GM12878 (cell line): ENCODE measurements at regions not wholly inside any gene's neighbourhood (a gene's known extent, or its start where the extent isn't known, plus 50 kb on each side); places are given as distances from the start of the nearest gene placed in this dataset.

Experiments used
- ASH2L ChIP-seq: fragments of 300-600, 200-600 bp; sonication (generic); IDR thresholded peaks from 2 replicates; pipeline ENCODE4 v1.6.1; 2017; ENCODE audit warnings: low read depth, mild to moderate bottlenecking, borderline replicate concordance
- ATF7 ChIP-seq: fragments of 450-650 bp; IDR thresholded peaks from 2 replicates; pipeline ENCODE4 v1.6.1; 2016; ENCODE audit warnings: low read depth, mild to moderate bottlenecking
- CREM ChIP-seq: IDR thresholded peaks from 2 replicates; pipeline ENCODE4 v1.6.1; 2014; ENCODE audit warnings: antibody characterized with exemption, low read depth
- EP300 ChIP-seq, 2 experiments: fragments of 150-350 bp in 1 of 2; IDR thresholded peaks; 2 replicates each; pipeline ENCODE4 v1.6.1; 2011 to 2012; ENCODE audit warnings: low read depth in 2 of 2, low read length in 2 of 2, borderline replicate concordance in 1 of 2, improper control_type of control experiment in 1 of 2, inconsistent platforms in 1 of 2; ENCODE audit not compliant: control insufficient read depth in 1 of 2
- IRF3 ChIP-seq: fragments of 450-650 bp; IDR thresholded peaks from 2 replicates; pipeline ENCODE4 v1.6.1; 2014; ENCODE audit warnings: mild to moderate bottlenecking
- JUND ChIP-seq: IDR thresholded peaks from 2 replicates; pipeline ENCODE4 v1.6.1; 2012; ENCODE audit warnings: low read depth, mild to moderate bottlenecking, low read length, improper control_type of control experiment, moderate library complexity
- MTA3 ChIP-seq: IDR thresholded peaks from 2 replicates; pipeline ENCODE4 v1.6.1; 2012; ENCODE audit warnings: low read length, inconsistent platforms, borderline replicate concordance
- NR2F1 ChIP-seq: fragments of 450-650 bp; conservative IDR thresholded peaks from 2 replicates; pipeline ENCODE4 v1.6.1; 2017; ENCODE audit warnings: mild to moderate bottlenecking
- RUNX3 ChIP-seq: IDR thresholded peaks from 2 replicates; pipeline ENCODE4 v1.6.1; 2012; ENCODE audit warnings: low read length, inconsistent platforms
- STAT1 ChIP-seq: fragments of 450-650 bp; conservative IDR thresholded peaks from 2 replicates; pipeline ENCODE4 v1.6.1; 2014; ENCODE audit warnings: antibody characterized with exemption, mild to moderate bottlenecking
- ZBTB40 ChIP-seq: fragments of 450-650 bp; IDR thresholded peaks from 2 replicates; pipeline ENCODE4 v1.6.1; 2016; ENCODE audit warnings: mild to moderate bottlenecking, moderate library complexity, borderline replicate concordance
- TF ChIP-seq, protein P1 (sequence below): fragments of 450-650 bp; IDR thresholded peaks from 2 replicates; pipeline ENCODE4 v1.6.1; 2016; ENCODE audit warnings: mild to moderate bottlenecking
- TF ChIP-seq, protein P2 (sequence below): fragments of 450-650 bp; IDR thresholded peaks from 2 replicates; pipeline ENCODE4 v1.6.1; 2017; ENCODE audit warnings: low read depth, mild to moderate bottlenecking, moderate library complexity
- TF ChIP-seq, protein P3 (sequence below): IDR thresholded peaks from 2 replicates; pipeline ENCODE4 v1.6.1; 2011; ENCODE audit warnings: mild to moderate bottlenecking, low read depth, low read length, moderate library complexity; ENCODE audit not compliant: insufficient replicate concordance

- TF ChIP-seq EP300 (IDR thresholded peaks at IDR 0.05; ENCODE audit: borderline replicate concordance in 1 of 2, control insufficient read depth in 1 of 2, low read depth in 2 of 2, low read length in 2 of 2): no peak
- TF ChIP-seq ASH2L: no peak
- no peak for TF ChIP-seq CREM
- TF ChIP-seq, protein P1, sequence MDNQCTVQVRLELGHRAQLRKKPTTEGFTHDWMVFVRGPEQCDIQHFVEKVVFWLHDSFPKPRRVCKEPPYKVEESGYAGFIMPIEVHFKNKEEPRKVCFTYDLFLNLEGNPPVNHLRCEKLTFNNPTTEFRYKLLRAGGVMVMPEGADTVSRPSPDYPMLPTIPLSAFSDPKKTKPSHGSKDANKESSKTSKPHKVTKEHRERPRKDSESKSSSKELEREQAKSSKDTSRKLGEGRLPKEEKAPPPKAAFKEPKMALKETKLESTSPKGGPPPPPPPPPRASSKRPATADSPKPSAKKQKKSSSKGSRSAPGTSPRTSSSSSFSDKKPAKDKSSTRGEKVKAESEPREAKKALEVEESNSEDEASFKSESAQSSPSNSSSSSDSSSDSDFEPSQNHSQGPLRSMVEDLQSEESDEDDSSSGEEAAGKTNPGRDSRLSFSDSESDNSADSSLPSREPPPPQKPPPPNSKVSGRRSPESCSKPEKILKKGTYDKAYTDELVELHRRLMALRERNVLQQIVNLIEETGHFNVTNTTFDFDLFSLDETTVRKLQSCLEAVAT: no peak
- no peak for TF ChIP-seq ZBTB40
- TF ChIP-seq, protein P2, sequence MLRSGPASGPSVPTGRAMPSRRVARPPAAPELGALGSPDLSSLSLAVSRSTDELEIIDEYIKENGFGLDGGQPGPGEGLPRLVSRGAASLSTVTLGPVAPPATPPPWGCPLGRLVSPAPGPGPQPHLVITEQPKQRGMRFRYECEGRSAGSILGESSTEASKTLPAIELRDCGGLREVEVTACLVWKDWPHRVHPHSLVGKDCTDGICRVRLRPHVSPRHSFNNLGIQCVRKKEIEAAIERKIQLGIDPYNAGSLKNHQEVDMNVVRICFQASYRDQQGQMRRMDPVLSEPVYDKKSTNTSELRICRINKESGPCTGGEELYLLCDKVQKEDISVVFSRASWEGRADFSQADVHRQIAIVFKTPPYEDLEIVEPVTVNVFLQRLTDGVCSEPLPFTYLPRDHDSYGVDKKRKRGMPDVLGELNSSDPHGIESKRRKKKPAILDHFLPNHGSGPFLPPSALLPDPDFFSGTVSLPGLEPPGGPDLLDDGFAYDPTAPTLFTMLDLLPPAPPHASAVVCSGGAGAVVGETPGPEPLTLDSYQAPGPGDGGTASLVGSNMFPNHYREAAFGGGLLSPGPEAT: no peak
- no peak for TF ChIP-seq STAT1
- TF ChIP-seq RUNX3: no peak
- TF ChIP-seq ATF7: no peak
- TF ChIP-seq NR2F1: no peak
- no peak for TF ChIP-seq JUND
- TF ChIP-seq IRF3: no peak
- TF ChIP-seq MTA3: no peak
- TF ChIP-seq, protein P3, sequence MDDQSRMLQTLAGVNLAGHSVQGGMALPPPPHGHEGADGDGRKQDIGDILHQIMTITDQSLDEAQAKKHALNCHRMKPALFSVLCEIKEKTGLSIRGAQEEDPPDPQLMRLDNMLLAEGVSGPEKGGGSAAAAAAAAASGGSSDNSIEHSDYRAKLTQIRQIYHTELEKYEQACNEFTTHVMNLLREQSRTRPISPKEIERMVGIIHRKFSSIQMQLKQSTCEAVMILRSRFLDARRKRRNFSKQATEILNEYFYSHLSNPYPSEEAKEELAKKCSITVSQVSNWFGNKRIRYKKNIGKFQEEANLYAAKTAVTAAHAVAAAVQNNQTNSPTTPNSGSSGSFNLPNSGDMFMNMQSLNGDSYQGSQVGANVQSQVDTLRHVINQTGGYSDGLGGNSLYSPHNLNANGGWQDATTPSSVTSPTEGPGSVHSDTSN: no peak
- TF ChIP-seq, all 136 proteins: peak for 0
Measured at GRCh38 chr4:138439143-138439581, 197.0 kb upstream of the SLC7A11 start (continued).
